Right atrium auricular region (tissue), 2 donors: ENCODE measurements at regions not wholly inside any gene's neighbourhood (a gene's known extent, or its start where the extent isn't known, plus 50 kb on each side); places are given as distances from the start of the nearest gene placed in this dataset.

ENCODE experiments used
- DNase-seq: peaks from one replicate; pipeline ENCODE4 v3.0.0-alpha.2; 2019; ENCODE audit warnings: low spot score
- H3K27ac ChIP-seq, 2 donors: fragments of 200-600 bp; sonication (generic); 1 replicate in 1 of 2; 2 replicates in 1 of 2; pipeline ENCODE4 v1.5.1; 2016 to 2019
- H3K27me3 ChIP-seq, 2 donors: fragments of 200-600 bp; sonication (generic); one replicate each; pipeline versions ENCODE4 v1.5.1 to v1.6.0; 2017 to 2019
- H3K36me3 ChIP-seq: fragments of 200-600 bp; sonication (generic); one replicate; pipeline ENCODE4 v1.5.1; 2016
- H3K4me1 ChIP-seq, 2 donors: fragments of 200-600 bp; sonication (generic); one replicate each; pipeline versions ENCODE4 v1.5.1 to v1.6.0; 2017 to 2019
- H3K4me3 ChIP-seq, 2 donors: fragments of 200-600 bp; sonication (generic); 1 replicate in 1 of 2; 2 replicates in 1 of 2; pipeline ENCODE4 v1.5.1; 2017 to 2019; ENCODE audit warnings: mild to moderate bottlenecking in 1 of 2, moderate library complexity in 1 of 2
- H3K9me3 ChIP-seq, 2 donors: fragments of 200-600 bp; sonication (generic); one replicate each; pipeline ENCODE4 v1.5.1; 2019
- CTCF ChIP-seq, 2 donors: fragments of 200-600 bp; sonication (generic); IDR thresholded peaks; one replicate each; pipeline ENCODE4 v1.5.1; 2019; ENCODE audit warnings: antibody characterized with exemption in 2 of 2

- H3K4me3 ChIP-seq: no peak overlapping the region
- H3K4me1 ChIP-seq: no peaks in the 10 kb centered on the region
- no peak for TF ChIP-seq CTCF (IDR thresholded peaks at IDR 0.05)
- H3K9me3 ChIP-seq: no peaks in the 10 kb centered on the region
- no peaks in the 10 kb centered on the region for H3K27me3 ChIP-seq
- no peak for DNase-seq
- no peaks in the 10 kb centered on the region for H3K36me3 ChIP-seq
- H3K27ac ChIP-seq: no peak overlapping the region
Observed at GRCh38 chrX:40449396-40449795, 131.4 kb upstream of the ATP6AP2 start.

GRCh38 chrX:40448793-40449192, 132.0 kb upstream of the ATP6AP2 start:
- no peak for DNase-seq
- H3K27ac ChIP-seq: no peak overlapping the region

GRCh38 chrX:40446921-40447320, 133.8 kb upstream of the ATP6AP2 start:
- no peak overlapping the region for H3K27ac ChIP-seq
- no peaks in the 10 kb centered on the region for H3K36me3 ChIP-seq
- no peak for DNase-seq
- TF ChIP-seq CTCF (IDR thresholded peaks at IDR 0.05): no peak
- H3K27me3 ChIP-seq: no peaks in the 10 kb centered on the region
- H3K9me3 ChIP-seq: no peaks in the 10 kb centered on the region
- H3K4me1 ChIP-seq: no peaks in the 10 kb centered on the region
- no peak overlapping the region for H3K4me3 ChIP-seq

More at GRCh38 chrX:40448793-40449192, 132.0 kb upstream of the ATP6AP2 start:
- TF ChIP-seq CTCF (IDR thresholded peaks at IDR 0.05): no peak
- Histone ChIP-seq H3K4me1 (no peaks in the 10 kb centered on the region), H3K27me3 (no peaks in the 10 kb centered on the region), H3K4me3 (no peak overlapping the region), H3K36me3 (no peaks in the 10 kb centered on the region), H3K9me3 (no peaks in the 10 kb centered on the region)

GRCh38 chrX:40445691-40446090, 135.1 kb upstream of the ATP6AP2 start:
- no peak overlapping the region for H3K27ac ChIP-seq
- H3K27me3 ChIP-seq: no peaks in the 10 kb centered on the region
- DNase-seq: no peak
- H3K4me3 ChIP-seq: no peak overlapping the region
- H3K36me3 ChIP-seq: no peaks in the 10 kb centered on the region
- no peaks in the 10 kb centered on the region for H3K9me3 ChIP-seq
- no peaks in the 10 kb centered on the region for H3K4me1 ChIP-seq
- no peak for TF ChIP-seq CTCF (IDR thresholded peaks at IDR 0.05)

GRCh38 chrX:40444798-40445496, 135.8 kb upstream of the ATP6AP2 start:
- no peaks in the 10 kb centered on the region for H3K36me3 ChIP-seq
- no peak overlapping the region for H3K4me3 ChIP-seq
- no peaks in the 10 kb centered on the region for H3K4me1 ChIP-seq
- H3K27ac ChIP-seq: no peak overlapping the region
- H3K27me3 ChIP-seq: no peaks in the 10 kb centered on the region
- DNase-seq: no peak
- H3K9me3 ChIP-seq: no peaks in the 10 kb centered on the region
- no peak for TF ChIP-seq CTCF (IDR thresholded peaks at IDR 0.05)

DNA sequence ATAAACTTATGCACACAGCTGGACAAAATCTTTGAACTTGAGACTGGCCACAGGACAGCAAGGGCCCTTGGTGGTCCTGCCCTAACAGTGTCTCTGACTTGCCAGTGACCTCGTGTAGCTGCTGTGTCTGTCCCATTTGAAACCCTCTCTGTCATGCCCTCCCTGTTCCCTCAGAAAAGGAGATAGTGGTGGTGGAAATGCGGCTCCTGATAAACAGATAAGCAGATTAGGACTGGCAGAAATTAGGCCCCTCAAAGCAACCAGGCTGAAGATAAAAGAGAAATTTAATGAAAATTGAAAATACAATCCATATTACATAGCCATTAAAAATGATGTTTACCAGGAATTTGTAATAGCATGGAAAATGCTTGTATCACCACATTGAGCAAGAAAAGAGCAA, 136.6 kb upstream of the ATP6AP2 start:
- H3K4me1 ChIP-seq: no peaks in the 10 kb centered on the region
- H3K27ac ChIP-seq: no peak overlapping the region
- no peak for TF ChIP-seq CTCF (IDR thresholded peaks at IDR 0.05)
- H3K36me3 ChIP-seq: no peaks in the 10 kb centered on the region
- H3K4me3 ChIP-seq: no peak overlapping the region
- H3K27me3 ChIP-seq: no peaks in the 10 kb centered on the region
- no peaks in the 10 kb centered on the region for H3K9me3 ChIP-seq
- no peak for DNase-seq
